ENCODE measurements at regions not wholly inside any gene's neighbourhood (a gene's known extent, or its start where the extent isn't known, plus 50 kb on each side); places are given as distances from the start of the nearest gene placed in this dataset.
"Not testable (repeated sequence)": the region's sequence is repeated elsewhere in the genome, so short reads cannot be mapped to it uniquely, and the experiment has no call there.

GRCh38 chr3:118075873-118076272 lies 958.8 kb downstream of the IGSF11 start:
- no peak for DNase-seq (ENCODE audit: low read depth)

- no peak for DNase-seq (ENCODE audit: low read depth)
Observed at GRCh38 chr3:118077332-118077731, 957.3 kb downstream of the IGSF11 start.

DNA sequence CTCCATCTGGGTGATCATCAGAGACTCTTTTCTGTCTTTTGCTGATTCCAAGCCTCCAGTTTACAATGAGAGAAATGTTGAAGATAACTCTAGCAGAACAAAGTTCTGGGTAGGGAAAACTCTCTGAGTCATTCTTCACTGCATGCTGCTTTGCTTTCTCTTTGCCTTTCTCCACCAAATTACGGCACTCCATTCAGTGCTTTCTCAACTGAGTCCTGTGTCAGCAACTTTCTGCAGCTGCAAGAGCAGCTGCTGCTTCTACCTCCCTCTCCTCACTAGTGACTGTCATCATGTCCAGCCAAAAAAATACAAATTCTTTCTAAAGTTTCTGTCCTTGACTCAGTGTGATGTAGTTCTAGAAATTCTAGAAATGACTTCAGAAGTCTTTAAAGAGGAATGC lies 953.8 kb downstream of the IGSF11 start:
- no peak for DNase-seq (ENCODE audit: low read depth)

DNA sequence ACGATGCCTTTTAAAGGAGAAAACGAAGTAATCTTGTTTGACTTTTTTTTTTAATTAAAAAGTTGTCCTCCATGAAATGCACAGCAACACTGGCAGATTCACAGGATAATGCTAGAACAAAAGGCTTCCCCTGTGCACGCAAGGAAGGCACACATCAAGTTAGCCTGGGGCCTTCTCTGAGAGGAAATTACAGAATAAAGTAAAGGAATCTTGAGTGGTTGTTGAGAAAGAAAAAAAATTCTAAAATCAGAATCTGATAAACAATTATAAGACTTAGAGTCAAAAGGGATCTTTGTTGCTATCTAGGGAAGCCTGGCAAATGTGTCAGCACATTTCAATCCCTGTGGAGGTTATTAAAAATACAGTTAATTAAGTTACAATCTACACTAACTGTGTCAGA lies 946.0 kb downstream of the IGSF11 start:
- no peak for DNase-seq (ENCODE audit: low read depth)

DNA sequence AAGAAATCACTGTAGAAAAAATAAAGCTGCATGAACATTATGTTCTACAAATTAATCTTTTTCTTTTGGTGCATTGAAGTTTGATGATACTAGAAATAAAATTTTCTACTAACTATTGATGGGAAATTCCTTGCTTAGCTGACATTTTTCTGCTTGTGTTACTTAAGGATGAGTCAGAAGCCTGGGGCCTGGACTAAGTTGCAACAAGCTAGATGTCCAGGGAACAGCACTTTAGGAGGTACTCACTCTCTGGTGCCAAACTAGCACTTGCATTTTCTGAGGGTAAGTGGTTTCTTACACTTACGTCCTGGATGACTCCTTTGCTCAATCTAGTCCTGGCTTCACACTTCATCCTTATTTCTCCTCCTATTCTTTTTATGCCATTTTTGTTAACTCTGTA lies 945.1 kb downstream of the IGSF11 start:
- no peak for DNase-seq (ENCODE audit: low read depth)

GRCh38 chr3:118097226-118097625 lies 937.4 kb downstream of the IGSF11 start:
- DNase-seq (ENCODE audit: low read depth): no peak

- DNase-seq (ENCODE audit: low read depth): no peak
Observed at GRCh38 chr3:118097660-118098059, 937.0 kb downstream of the IGSF11 start.

DNA sequence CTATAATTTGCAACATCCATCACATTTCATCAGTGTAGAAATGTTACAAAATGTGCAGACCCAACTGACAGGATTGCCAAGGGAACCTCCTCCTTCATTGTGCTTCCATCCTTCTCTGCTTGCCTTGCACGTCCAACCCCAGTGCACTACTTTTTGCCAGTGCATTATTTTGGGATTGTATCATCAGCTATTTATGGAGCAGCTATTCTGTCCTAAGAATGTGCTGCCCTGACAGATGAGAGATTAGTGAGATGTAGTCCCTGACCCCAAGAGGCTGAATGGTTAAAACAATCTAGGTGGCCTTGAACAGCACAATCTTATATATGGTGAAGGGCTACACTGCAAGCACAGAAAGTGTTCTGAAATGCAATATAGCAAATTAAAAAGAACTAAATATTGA lies 935.8 kb downstream of the IGSF11 start:
- no peak for DNase-seq (ENCODE audit: low read depth)

GRCh38 chr3:118101891-118102290 lies 932.8 kb downstream of the IGSF11 start:
- DNase-seq (ENCODE audit: low read depth): no peak

- DNase-seq (ENCODE audit: low read depth): no peak
Observed at GRCh38 chr3:118102737-118103136, 931.9 kb downstream of the IGSF11 start.

GRCh38 chr3:118108201-118108600 lies 926.4 kb downstream of the IGSF11 start:
- DNase-seq (ENCODE audit: low read depth): no peak

GRCh38 chr3:118108769-118109168 lies 925.9 kb downstream of the IGSF11 start:
- no peak for DNase-seq (ENCODE audit: low read depth)

DNA sequence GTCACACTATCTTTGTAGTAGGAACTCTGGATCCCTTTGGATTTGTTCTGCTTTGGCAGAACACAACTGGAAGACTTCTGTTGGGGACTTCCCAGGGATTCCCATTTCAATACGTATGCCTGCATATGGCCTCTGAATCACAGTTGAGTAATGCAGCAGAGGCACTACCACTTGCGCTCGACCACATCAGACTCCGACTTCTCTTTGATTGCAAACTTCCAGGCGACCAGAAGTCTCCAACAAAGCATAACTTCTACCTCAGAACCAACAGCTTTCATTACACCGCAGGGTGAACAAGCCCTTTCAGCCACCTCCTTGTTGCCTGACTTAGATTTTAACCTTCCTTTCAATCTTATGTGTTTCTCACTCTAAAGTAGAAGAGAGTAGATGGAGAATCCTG lies 924.4 kb downstream of the IGSF11 start:
- DNase-seq (ENCODE audit: low read depth): no peak

GRCh38 chr3:118116991-118117390 lies 917.7 kb downstream of the IGSF11 start:
- DNase-seq (ENCODE audit: low read depth): no peak

GRCh38 chr3:118126751-118127150 lies 907.9 kb downstream of the IGSF11 start:
- DNase-seq (ENCODE audit: low read depth): no peak

DNA sequence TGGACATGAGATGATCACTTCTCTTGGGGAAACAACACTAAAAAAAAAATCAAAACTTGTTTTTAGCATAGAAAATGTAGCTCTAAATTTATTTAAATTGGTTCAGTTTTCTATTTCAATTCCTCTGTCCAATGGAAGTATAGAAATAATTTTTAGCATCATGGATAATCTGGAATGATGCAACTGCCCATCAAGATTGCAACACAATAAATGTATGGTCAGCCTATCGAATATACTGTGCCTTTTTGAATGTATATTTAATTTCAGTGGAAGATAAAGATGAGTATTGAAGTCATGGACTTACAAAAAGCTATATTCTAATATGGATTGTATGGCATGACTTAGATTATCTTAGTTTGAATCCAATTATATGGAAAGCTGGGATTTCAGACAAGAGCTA lies 906.7 kb downstream of the IGSF11 start:
- DNase-seq (ENCODE audit: low read depth): no peak

DNA sequence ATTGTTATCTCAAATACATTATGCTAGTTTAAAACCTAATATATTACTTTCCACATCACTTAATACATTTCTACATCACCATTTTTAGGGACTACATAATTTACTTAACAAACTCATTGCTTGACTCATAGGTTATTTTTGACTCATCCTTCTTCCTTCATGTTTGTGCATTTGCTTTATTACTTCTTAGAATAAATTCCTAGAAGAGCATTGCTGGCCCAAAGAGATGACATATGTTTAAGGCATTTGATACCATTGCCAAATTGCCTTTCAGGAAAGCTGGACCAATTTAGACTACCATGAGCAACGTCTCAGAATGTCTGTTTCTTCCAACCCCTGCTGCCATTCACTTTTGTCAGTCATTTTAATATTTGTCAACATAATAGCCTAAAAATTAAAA lies 905.8 kb downstream of the IGSF11 start:
- DNase-seq (ENCODE audit: low read depth): no peak

DNA sequence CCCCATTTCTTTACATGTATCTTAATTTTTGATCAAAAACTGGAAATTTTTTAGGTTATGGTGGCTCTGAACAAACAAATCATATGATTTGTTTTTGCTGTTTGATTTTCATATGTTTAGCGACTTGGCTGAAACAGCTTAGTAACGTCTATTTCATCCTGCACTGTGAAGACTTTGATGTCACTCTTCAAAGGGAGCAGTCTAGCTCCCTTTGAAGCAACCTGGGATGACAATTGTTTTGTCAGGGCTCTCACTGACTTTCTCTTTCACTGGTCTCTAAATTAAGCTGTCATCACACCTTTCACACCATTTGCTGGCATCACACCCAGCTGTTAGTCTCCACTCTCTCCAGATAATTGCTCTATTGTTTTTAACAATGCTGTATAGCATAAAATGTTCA lies 896.9 kb downstream of the IGSF11 start:
- DNase-seq (ENCODE audit: low read depth): no peak

DNA sequence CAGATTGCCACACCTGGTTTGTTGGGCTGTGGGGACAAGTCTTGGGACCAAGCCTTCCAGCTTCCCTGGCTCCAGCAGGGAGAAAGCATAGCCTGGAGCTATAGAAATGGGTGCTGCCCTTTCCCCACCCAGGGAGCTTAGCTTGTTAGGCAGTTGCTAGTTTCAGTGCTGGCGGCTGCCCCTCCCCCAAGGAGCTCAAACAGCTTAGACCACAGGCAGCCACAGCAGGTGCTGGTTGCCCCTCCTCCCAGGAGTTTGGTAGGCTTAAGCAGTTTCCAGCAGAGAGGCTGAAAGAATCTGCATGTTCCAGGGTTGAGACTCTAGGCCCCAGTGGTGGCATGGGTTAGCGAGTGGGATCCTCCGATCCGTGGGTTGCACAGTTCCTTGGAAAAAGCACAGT lies 889.7 kb downstream of the IGSF11 start:
- DNase-seq (ENCODE audit: low read depth): no peak

GRCh38 chr3:118146658-118147375 lies 887.8 kb downstream of the IGSF11 start:
- no peak for DNase-seq (ENCODE audit: low read depth)

DNA sequence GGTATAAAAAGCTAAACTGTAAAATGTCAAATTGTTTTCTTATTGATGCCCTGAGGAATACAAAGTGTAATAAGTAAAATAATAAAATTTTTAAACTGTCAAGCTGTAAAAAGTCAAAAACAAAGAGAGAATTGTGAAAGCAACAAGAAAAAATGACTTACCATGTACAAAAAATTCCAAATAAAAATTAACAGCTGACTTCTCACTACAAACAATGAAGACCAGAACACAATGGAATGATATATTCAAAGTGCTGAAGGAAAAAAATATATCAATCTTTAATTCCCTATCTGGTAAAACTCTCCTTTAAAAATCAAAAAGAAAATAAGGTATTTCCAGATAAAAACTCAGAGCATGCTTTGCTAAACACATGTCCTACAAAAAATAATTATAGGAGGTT lies 883.5 kb downstream of the IGSF11 start:
- DNase-seq (ENCODE audit: low read depth): no peak

DNA sequence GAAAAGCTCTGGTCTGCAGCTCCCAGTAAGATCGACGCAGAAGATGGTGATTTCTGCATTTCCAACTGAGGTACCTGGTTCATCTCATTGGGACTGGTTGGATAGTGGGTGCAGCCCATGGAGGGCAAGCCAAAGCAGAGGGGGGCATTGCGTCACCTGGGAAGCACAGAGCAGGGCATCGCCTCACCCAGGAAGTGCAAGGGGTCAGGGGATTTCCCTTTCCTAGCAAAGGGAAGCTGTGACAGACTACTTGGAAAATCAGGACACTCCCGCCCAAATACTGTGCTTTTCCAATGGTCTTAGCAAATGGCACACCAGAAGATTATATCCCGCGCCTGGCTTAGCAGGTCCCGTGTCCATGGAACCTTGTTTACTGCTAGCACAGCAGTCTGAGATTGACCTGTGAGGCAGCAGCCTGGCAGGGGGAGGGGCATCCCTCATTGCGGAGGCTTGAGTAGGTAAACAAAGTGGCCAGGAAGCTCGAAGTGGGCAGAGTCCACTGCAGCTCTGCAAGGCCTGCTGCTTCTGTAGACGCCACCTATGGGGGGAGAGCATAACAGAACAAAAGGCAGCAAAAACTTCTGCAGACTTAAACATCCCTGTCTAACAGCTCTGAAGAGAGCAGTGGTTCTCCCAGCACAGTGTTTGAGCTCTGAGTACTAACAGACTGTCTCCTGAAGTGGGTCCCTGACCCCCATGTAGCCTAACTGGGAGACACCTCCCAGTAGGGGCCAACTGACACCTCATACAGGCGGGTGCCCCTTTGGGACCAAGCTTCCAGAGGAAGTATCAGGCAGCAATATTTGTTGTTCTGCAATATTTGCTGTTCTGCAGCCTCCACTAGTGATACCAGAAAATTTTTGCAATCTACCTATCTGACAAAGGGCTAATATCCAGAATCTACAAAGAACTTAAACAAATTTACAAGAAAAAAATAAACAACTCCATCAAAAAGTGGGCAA lies 871.7 kb downstream of the IGSF11 start:
- DNase-seq (ENCODE audit: low read depth): not testable (repeated sequence)

- no peak for DNase-seq (ENCODE audit: low read depth)
Observed at GRCh38 chr3:118165413-118165812, 869.2 kb downstream of the IGSF11 start.

All from stimulated activated CD8-positive, alpha-beta memory T cell treated with anti-CD3 and anti-CD28 coated beads, Interleukin-12 subunit alpha, Interleukin-12 subunit beta, amount 100 ng/mL, for 1 hour (primary cell).